GM21737 (cell line): ENCODE measurements at regions not wholly inside any gene's neighbourhood (a gene's known extent, or its start where the extent isn't known, plus 50 kb on each side); places are given as distances from the start of the nearest gene placed in this dataset.
"Not testable (repeated sequence)": the region's sequence is repeated elsewhere in the genome, so short reads cannot be mapped to it uniquely, and the experiment has no call there.

ENCODE experiments used
- ATAC-seq: cut with Tn5 transposase; IDR thresholded peaks from one replicate; pipeline ENCODE4 v1.9.1; 2021; ENCODE audit warnings: mild to moderate bottlenecking, moderate library complexity; ENCODE audit not compliant: unreplicated experiment

DNA sequence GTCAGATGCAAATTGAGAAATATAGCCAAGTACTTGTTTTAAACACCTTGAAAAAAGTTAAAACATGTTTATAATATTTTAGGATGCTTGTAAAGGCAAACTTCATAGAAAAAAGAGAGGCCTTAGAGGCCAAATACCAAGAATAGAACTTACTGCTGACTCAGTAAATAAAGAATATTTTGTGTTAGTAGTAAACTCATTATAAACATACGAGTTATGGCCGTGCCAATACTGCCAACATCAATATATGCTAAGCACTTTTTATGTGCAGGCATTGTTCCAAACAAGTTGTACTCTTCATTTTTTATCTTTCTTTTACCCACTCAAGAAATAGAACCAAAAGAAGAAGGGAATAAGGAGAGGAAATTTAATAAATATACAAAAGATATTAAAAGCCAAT, 705.9 kb upstream of the NCAM2 start:
- no peak for ATAC-seq

- not testable (repeated sequence) for ATAC-seq
These were observed 705.4 kb upstream of the NCAM2 start for GRCh38 chr21:20292854-20293253.

DNA sequence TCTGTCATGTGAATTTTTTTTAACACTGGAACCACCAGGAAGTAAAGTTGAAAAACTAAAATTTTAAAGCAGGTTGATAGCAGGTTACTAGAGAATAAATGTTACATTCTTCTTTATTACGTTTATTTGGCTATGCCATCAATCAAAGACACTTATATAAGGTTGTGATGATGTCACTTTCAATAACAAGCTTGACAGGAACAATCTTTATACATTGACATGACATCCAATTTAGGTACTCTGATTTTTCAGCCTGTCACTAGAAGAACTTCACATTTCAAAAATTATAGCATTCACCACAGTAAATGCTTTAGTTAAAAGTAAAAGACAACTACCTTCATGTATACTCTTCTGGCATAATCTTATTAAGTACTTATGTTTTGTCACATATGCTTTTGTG, 696.8 kb upstream of the NCAM2 start:
- no peak for ATAC-seq

DNA sequence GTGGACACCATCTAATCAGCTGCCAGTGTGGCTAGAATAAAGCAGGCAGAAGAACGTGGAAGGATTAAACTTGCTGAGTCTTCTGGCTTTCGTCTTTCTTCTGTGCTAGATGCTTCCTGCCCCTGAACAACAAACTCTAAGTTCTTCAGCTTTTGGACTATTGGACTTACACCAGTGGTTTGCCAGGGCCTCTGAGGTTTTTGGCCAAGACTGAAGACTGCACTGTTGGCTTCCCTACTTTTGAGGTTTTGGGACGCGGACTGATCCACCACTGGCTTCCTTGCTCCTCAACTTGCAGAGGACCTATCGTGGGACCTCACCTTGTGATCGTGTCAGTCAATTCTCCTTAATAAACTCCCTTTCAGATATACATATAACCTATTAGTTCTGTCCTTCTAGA, 696.1 kb upstream of the NCAM2 start:
- no peak for ATAC-seq

- no peak for ATAC-seq
These were observed 691.4 kb upstream of the NCAM2 start for GRCh38 chr21:20306836-20307235.

- ATAC-seq: no peak
These were observed 689.5 kb upstream of the NCAM2 start for GRCh38 chr21:20308586-20309315.

GRCh38 chr21:20311234-20311787, 686.9 kb upstream of the NCAM2 start:
- ATAC-seq: no peak

DNA sequence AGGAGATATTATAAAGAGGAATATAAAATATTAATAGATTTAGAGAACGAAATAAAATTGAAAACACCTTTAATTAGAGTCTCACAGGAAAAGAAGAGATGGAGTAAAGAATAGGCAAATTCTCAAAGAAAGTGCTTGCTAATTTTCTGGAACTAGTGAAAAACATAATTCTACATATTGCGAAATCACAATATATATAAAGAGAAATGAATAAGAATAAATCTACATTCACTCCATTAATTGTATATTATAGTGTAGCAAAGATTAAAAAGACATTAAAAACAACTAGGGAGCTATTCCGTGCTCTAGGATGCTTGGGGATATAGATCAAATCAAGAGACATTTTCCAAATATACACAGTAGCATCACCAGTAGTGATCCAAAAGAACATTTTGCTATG, 685.2 kb upstream of the NCAM2 start:
- no peak for ATAC-seq

- no peak for ATAC-seq
These were observed 683.2 kb upstream of the NCAM2 start for GRCh38 chr21:20315042-20315441.

- no peak for ATAC-seq
These were observed 668.6 kb upstream of the NCAM2 start for GRCh38 chr21:20329636-20330035.

GRCh38 chr21:20330652-20331051, 667.6 kb upstream of the NCAM2 start:
- ATAC-seq: no peak

DNA sequence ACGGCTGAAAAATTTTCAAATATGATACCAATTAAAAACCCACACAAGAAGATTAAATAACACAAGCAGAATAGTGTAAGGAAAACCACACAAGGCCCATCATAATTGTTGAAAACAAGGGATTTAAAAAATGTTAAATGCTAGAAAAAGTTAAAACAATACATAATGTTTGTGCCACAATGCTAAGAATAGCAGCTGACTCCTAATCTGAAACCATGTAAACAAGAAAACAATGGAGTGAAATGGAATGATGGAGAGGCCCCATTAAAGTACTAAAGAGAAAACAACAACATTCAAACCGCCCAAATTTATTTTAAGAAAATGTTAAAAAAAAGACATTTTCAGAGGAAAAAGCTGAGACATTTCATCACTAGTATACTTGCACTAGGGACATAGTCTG, 663.6 kb upstream of the NCAM2 start:
- ATAC-seq: no peak

DNA sequence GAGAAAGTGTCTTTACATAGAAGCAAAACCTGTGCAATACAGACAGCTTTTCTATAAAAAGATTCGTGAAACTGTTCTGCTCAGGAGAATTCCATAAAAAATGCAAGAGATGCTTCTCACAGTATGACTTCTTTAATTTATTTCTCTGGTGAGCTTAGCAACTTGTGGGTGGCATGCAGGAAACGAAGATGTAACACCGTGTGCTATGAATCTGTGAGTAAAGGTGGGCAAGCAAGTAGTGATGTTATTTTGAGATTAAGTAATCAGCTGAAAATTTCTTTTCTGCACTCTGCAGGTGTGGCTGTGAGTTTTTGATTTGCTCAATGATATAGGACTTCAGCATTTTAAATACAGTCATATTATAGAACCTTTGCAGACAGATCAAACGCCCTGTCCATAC, 656.8 kb upstream of the NCAM2 start:
- no peak for ATAC-seq

- ATAC-seq: no peak
These were observed 655.0 kb upstream of the NCAM2 start for GRCh38 chr21:20343186-20343585.

DNA sequence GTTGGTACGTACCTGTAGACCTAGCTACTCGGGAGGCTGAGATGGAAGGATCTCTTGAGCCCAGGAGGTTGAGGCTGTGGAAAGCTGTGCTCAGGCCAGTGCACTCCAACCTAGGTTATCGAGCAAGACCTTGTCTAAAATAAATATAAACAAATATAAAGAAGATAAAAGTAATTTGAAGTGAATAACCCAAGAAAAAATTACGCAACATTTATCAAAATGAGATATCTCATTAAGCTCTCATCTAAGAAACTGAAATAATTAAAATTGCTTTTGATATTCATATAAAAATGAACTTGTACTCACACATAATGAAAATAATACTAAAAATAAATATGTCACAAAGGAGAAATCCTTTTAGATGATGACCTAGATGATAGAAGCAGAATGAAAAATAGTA, 647.1 kb upstream of the NCAM2 start:
- no peak for ATAC-seq

GRCh38 chr21:20353351-20353750, 644.9 kb upstream of the NCAM2 start:
- no peak for ATAC-seq

GRCh38 chr21:20373031-20373430, 625.2 kb upstream of the NCAM2 start:
- ATAC-seq: no peak

- no peak for ATAC-seq
These were observed 621.0 kb upstream of the NCAM2 start for GRCh38 chr21:20377250-20377649.

DNA sequence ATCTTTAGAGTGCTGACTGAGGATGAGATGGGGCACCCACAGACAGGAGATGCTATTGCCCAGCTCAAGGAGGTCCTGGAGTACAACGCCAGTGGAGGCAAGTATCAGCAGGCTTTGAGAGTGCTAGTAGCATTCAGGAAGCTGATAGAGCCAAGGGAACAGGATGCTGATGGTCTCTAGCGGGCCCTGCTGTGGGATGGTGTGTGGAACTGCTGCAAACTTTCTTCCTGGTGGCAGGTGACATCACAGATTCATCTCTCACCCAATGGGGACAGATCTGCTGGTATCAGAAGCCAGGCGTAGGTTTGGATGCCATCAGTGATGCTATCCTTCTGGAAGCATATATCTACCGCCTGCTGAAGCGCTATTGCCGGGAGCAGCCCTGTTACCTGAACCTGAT, 609.8 kb upstream of the NCAM2 start:
- ATAC-seq: no peak

GRCh38 chr21:20396798-20397197, 601.4 kb upstream of the NCAM2 start:
- no peak for ATAC-seq

GRCh38 chr21:20404915-20405314, 593.3 kb upstream of the NCAM2 start:
- no peak for ATAC-seq

DNA sequence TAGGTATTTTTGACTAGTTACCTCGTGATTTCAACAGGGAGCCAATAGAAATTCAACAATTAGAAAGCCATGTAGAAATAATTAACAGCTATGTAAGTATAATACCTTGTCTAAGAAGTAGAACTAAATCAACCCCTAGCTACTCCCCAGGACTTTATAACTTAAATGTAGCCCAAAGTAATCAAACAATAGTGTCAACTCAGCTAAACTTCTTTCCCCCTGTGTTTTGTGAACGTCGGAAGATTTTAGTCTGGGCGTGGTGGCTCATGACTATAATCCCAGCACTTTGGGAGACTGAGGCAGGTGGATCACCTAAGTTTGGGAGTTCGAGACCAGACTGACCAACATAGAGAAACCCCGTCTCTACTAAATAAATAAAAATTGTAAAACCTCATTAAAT, 579.9 kb upstream of the NCAM2 start:
- no peak for ATAC-seq

DNA sequence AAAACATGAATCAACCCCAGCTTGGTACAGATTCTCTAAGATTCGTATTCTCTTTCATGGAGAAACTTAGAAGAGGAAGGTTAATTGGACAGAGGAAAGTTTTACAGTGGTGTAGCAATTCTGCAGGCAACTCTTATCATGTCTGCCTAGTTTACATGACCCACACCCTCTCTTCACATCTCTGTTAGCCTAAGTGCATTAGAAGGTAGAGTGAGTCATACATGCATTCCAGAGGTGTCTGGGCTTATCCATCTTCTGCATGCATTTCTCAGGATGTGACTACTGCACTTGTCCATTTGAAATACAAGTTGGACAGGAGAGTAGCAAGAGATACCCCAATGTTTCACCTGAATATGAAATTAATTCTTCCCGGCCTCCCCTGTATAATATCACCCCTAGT, 578.4 kb upstream of the NCAM2 start:
- ATAC-seq: no peak
